ENCODE measurements at regions not wholly inside any gene's neighbourhood (a gene's known extent, or its start where the extent isn't known, plus 50 kb on each side); places are given as distances from the start of the nearest gene placed in this dataset.

DNA sequence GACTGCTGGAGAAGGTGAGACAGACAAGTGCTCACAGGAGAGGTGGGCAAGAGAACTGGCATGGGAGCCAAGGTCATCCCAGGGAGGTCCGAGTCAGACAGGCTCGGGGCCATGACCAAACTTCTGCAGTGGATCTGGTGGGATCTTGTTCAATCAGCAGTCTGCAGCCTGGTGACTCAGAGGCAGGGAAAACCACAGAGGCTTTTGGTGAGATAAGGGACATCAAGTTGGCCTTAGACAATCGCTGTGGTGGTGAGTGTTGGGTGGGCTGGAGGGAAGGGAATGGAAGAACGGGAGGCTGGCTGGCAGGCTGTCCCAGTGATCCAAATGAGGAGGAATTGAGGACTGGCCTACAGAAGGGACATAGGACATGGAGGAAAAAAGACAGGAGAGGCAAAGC is 123.8 kb downstream of the TMEM174 start:
- TF ChIP-seq, protein P1, sequence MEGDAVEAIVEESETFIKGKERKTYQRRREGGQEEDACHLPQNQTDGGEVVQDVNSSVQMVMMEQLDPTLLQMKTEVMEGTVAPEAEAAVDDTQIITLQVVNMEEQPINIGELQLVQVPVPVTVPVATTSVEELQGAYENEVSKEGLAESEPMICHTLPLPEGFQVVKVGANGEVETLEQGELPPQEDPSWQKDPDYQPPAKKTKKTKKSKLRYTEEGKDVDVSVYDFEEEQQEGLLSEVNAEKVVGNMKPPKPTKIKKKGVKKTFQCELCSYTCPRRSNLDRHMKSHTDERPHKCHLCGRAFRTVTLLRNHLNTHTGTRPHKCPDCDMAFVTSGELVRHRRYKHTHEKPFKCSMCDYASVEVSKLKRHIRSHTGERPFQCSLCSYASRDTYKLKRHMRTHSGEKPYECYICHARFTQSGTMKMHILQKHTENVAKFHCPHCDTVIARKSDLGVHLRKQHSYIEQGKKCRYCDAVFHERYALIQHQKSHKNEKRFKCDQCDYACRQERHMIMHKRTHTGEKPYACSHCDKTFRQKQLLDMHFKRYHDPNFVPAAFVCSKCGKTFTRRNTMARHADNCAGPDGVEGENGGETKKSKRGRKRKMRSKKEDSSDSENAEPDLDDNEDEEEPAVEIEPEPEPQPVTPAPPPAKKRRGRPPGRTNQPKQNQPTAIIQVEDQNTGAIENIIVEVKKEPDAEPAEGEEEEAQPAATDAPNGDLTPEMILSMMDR (IDR thresholded peaks at IDR 0.05; ENCODE audit: poor library complexity), result no peak
- no peak for TF ChIP-seq EZH2 (IDR thresholded peaks at IDR 0.05; ENCODE audit: borderline replicate concordance)
- no peak for TF ChIP-seq EZH2phosphoT487 (IDR thresholded peaks at IDR 0.05; ENCODE audit: low read depth, severe bottlenecking, unreplicated experiment)
